HL-60 (cell line): ENCODE measurements at regions not wholly inside any gene's neighbourhood (a gene's known extent, or its start where the extent isn't known, plus 50 kb on each side); places are given as distances from the start of the nearest gene placed in this dataset.

ENCODE experiments used
- POLR2AphosphoS5 ChIP-seq: IDR thresholded peaks from 2 replicates; pipeline ENCODE4 v1.6.1; 2012; ENCODE audit warnings: low read depth
- TF ChIP-seq, protein P1 (sequence below): IDR thresholded peaks from one replicate; pipeline ENCODE4 v1.5.1; 2011; ENCODE audit warnings: low read length, control low read depth, inconsistent platforms; ENCODE audit not compliant: insufficient read depth

DNA sequence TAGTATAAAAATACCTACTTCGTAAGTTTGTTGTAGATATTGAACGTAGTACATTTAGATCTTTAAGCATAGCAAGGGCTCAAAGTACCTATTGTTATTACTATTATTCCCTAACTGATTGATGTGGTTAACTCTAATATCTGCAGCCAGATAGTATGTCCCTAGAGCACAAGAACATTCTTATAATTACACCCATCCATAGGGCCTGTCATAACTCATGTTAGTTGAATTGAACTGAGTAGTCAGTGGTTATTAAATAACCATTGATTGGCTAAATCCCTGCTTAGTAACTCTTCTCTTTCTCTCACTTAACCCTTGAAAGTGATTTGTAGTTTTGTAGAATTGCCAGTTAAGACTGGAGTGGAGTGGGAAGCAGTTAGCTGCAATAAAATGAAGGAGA lies 207.5 kb upstream of the HS3ST5 start:
- TF ChIP-seq, protein P1, sequence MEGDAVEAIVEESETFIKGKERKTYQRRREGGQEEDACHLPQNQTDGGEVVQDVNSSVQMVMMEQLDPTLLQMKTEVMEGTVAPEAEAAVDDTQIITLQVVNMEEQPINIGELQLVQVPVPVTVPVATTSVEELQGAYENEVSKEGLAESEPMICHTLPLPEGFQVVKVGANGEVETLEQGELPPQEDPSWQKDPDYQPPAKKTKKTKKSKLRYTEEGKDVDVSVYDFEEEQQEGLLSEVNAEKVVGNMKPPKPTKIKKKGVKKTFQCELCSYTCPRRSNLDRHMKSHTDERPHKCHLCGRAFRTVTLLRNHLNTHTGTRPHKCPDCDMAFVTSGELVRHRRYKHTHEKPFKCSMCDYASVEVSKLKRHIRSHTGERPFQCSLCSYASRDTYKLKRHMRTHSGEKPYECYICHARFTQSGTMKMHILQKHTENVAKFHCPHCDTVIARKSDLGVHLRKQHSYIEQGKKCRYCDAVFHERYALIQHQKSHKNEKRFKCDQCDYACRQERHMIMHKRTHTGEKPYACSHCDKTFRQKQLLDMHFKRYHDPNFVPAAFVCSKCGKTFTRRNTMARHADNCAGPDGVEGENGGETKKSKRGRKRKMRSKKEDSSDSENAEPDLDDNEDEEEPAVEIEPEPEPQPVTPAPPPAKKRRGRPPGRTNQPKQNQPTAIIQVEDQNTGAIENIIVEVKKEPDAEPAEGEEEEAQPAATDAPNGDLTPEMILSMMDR = no peak
- no peak for TF ChIP-seq POLR2AphosphoS5
